GM18951 (cell line): ENCODE measurements at regions not wholly inside any gene's neighbourhood (a gene's known extent, or its start where the extent isn't known, plus 50 kb on each side); places are given as distances from the start of the nearest gene placed in this dataset.
"Not testable (repeated sequence)": the region's sequence is repeated elsewhere in the genome, so short reads cannot be mapped to it uniquely, and the experiment has no call there.

Source experiments
- POLR2A ChIP-seq: IDR thresholded peaks from 4 replicates; pipeline ENCODE4 v1.6.1; 2011; ENCODE audit warnings: mild to moderate bottlenecking; ENCODE audit not compliant: insufficient read length, insufficient read depth; ENCODE audit errors: extremely low read depth
- in situ Hi-C: fragments of 300-500 bp; cut with MboI; formaldehyde crosslinking; loops from one replicate; pipeline ENCODE4 v1.12.0; 2022; ENCODE audit warnings: low sequenced_read_pairs, mixed read lengths, inconsistent platforms; ENCODE audit not compliant: unreplicated experiment

DNA sequence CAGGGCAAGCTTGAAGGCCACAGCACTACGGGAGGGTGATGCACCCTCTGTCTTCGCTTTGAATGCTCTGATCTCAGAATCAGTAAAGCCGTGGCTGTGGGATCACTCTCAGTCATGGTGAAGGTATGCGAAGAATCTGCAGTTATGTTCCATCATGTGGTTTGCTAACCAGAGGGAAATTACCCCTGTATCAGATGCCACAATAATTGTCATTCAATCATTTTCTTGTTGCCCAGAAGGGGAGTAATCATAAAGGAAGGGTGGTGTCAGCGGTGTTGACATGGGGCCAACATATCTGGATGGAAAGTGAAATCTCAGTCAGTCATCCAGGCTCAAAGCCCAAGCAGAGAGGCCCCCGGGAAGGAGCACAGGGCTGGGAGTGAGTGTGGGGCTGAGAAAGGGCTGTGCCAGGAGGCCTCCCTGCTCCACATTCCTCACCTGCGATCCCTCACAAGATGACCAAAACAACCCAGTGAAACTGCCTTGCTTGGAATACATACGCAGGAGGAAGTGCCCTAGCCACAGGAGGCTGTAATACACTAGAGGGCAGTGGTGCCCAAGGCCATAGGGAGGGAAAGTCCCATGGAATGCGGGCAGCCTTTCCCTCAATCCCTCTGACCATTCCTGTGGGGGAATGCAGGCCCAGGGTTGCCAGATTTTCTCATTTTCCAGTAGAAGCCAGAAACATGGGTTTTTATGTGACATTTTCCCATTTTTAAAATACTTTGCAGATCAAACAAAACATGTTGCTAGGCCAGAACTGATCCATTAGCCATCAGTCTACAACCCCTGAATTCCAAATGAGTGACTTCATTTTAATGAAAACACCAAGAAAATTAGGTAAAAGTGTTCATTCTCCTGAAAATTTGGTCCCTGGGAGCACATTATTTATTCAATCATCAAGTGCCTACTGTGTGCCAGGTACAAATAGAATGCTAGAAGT is 95.7 kb upstream of the VANGL1 start:
- in situ Hi-C loops, result no loop called here

DNA sequence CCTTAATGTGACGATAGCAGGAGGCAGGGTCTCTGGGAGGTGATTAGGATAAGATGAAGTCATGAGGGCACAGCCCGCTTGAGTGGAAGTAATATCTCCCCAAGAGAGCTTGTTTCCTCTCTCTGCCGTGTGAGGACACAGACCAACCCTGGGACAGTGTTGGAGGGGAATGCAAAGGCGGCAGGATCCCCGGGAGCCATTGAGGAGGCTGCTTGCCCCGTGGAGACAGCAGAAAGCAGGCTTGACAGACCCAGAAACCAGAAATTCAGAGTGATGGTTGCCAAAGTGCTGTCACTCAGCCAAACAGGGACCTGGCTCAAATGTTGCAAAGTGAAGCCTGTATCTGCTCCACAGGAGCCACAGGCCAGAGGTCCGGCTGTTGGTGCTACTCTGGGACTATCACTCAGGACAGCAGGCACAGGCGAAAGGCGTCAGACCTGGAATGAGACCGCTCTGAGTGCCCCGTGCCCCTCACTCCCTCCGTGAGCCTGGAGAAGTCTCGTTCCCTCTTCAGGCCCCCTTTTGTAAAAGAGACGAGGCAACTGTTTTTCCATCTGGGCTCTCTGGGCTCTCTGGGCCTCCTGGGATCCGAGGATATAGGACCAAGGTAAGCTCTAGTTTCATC is 96.6 kb upstream of the VANGL1 start:
- no peak for TF ChIP-seq POLR2A
- in situ Hi-C loops, result no loop called here

More for the DNA sequence above, 95.7 kb upstream of the VANGL1 start:
- TF ChIP-seq POLR2A, result no peak

DNA sequence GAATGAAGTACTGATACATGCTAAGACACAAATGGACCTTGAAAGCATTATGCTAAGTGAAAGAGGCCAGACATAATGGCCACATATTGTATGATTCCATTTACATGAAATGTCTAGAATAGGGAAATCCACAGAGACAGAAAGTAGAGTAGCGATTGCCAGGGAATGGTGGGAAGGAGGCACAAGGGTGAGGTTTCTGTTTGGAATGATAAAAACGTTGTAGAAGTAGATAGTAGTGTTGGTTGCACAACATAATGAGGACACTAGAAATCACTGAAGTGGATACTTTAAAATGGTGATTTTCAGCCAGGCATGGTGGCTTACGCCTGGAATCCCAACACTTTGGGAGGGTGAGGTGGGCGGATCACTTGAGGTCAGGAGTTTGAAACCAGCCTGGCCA is 97.6 kb upstream of the VANGL1 start:
- TF ChIP-seq POLR2A, result no peak
- in situ Hi-C loops, result no loop called here

DNA sequence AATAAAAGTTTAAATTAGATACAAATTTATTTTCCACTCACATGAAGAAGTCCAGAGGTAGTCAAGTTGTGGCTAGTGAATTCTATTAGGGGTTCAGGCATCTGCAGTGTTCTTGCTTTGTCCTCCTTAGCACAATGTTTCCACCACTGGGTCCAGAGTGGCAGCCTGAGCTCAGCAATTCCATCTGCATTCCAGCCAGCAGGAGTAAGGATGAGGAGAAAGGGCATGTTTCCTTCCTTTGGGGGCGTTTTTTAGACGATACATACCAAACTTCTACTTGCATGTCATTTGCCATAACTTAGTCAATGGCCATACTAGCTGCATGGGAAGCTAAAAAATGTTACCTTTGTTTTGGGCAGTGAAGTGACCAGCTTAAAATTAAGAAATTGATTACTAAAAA is 98.5 kb upstream of the VANGL1 start:
- no peak for TF ChIP-seq POLR2A
- in situ Hi-C loops, result no loop called here

DNA sequence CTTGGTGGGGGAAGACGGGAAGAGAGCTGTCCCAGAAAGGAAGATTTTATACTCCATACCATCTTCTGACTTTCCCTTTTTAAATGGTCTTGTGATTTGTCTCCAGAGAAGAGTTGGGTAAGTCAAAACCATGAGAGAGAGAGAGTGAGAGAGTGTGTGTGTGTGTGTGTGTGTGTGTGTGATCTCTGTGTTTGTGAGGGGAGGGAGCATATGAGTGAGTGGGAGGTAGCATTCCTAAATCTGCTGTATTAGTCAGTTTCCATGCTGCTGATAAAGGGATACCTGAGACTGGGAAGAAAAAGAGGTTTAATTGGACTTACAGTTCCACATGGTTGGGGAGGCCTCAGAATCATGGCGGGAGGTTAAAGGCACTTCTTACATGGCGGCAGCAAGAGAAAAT is 102.0 kb upstream of the VANGL1 start:
- in situ Hi-C loops, result no loop called here
- no peak for TF ChIP-seq POLR2A

DNA sequence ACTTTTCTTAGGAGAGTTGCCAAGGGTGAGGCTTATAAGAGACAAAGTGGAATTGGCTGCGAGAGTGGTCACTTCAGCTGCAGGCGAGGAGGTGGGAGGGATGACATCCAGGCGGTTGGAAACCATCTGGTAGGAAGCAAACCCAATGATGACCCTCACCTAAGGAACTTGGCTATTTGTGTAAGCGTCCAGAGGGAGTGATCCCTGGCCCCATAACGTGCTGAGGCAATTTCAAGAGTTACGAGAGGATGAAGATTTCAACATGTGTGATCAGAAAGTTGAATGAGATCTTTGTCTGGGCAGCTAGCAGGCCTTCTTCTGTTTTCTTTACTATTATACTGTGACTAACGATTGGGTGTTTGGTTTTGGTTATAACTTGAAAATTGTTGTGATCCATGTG is 102.7 kb upstream of the VANGL1 start:
- no peak for TF ChIP-seq POLR2A
- in situ Hi-C loops, result no loop called here

DNA sequence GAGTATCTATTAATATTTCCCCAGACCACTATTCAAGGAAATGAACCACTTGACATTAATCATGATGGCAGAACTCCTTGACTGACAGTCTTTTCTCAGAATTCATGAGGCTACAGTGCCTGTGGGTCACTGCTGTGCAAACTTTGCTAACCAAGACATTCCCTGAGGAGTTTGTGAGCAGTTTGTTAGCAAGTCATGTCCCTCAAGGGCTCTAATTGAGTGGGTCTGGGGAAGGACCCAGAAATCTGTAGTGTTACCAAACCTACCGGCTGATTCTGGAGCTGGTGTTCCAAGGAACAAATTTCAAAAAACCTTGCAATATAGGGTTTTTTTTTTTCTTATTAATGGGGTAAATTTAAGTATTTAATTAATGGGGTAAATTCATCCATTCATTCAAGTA is 103.2 kb upstream of the VANGL1 start:
- in situ Hi-C loops, result no loop called here
- no peak for TF ChIP-seq POLR2A

DNA sequence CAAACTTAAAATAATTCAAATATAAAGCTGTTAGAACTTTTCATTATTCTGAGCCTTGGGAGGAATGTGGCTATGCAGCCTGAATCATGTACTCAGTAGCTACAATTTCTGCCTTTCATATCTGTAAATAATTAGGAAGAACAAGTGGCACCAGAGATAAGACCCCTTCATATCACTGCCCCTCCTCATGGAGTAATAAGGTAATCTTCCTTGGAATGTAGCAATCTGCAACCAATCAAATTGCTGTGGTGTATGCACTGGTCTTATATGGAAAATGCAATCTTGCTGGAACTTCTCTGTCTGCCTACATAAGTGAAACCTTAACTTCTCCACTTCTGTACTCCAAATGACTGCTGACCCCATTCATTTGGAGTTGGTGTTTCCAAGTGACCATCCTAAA is 104.4 kb upstream of the VANGL1 start:
- in situ Hi-C loops, result no loop called here
- TF ChIP-seq POLR2A, result no peak

DNA sequence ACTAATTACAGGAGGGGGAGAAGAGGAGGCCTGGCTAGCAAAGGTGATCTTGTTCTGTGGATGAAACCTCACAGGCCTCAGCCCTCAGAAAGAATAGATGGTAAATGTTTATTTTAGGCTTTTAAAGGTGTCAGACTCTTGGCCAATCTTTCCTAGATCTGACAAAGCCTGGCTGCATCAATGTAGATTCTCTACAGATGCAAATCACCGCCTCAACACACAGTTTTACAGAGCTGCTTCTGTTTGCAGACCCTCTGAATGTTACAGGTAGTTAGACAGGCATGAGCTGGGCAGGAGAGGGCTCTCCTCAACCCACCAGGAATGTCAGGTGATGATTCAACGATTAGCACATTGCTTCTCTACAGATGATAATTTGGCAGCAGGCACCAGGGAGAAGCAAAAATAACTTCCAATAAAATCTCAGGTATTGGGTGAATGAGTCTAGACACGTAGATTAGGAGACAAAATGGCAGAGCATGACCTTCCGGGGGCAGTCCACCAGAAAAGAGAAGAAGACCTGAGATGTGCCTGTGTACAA is 105.4 kb upstream of the VANGL1 start:
- TF ChIP-seq POLR2A, result no peak
- in situ Hi-C loops, result no loop called here

DNA sequence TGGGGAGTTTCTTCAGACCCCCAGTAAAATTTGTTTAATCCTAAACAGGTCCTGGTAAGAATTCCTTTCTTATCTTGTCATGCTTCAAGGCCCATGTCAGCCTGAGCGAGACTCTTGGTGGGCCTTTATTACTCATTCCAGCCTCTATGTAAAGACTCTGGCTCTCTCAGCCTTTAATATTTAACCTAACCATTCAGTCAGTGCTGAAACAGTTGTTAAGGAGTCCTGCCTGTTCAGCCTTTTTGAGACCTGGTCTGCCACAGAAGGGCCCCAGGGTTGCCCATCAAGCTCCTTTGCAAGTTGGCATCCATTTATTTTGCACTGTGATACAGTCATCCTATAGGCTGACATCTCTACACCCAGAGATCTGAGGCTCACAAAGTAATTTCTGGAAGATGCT is 107.7 kb upstream of the VANGL1 start:
- in situ Hi-C loops, result no loop called here
- no peak for TF ChIP-seq POLR2A

DNA sequence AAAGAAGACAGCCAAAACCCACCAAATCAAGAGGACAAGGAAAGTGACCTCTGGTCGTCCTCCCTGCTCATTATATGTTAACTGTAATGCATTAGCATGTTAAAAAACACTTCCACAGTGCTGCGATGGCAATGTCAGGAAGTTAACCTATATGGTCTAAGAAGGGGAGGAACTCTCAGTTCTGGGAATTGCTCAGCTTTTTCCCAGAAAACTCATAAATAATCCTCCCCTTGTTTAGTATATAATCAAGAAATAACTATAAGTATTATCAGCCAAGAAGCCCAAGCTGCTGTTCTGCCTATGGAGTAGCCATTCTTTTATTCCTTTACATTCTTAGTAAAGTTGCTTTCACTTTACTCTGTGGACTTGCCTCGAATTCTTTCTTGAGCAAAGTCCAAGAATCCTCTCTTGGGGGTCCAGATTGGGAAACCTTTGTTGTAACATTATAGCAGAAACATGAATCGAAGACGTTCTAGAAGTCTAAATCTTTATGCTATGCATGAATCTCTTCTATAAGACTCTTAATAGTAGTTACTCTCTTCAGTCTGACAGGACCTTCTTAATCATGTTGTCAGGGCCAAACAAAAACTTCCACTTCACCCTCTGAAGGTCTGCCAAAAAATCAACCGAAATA is 110.0 kb upstream of the VANGL1 start:
- in situ Hi-C loops, result no loop called here

DNA sequence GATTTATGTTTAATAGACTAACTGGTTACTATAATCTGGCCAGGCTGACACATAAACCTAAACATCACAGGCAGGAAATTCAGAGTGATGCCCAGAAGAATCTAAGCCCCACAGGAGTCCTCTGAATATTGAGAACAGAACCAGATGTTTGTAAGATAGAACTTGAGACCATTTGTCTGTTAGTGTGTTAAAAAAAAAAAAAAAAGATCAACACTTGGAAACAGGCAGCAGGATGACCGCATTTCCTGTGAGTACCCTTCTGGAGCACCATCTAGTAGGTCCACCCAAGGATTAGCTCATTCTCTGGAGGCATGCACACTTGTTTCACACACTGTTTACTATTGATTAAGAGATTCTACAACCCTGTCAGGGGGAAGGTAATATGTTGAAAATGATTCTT is 111.4 kb upstream of the VANGL1 start:
- in situ Hi-C loops, result no loop called here
- no peak for TF ChIP-seq POLR2A

More for the DNA sequence above, 110.0 kb upstream of the VANGL1 start:
- no peak for TF ChIP-seq POLR2A

DNA sequence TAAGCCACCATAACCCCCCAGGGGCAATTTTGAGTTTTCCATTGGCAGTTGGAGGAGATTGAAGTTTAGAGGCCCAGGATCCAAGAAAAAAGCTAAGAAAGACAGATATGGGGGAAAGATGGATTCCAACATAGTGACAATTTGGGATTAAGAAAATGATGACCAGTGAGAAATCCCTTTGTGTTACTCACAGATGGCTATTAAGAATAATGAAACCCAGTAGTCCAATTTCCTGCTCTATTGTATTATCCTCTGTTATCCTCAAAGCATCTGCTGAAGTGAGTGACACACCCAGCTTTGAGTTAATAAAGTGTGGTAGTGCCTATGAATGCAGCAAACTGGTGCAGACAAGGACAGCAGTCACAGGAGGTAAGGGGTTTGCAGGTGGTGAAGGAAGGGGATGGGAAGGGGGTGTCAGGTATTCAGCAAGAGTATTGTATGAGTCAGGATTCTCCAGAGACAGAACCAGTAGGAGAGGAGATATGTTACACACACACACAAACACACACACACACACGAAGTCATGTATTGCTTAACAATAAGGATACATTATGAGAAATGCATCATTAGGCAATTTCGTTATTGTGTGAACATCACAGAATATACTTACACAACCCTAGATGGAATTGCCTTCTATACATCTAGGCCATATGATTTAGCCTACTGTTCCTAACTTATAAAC is 112.4 kb upstream of the VANGL1 start:
- in situ Hi-C loops, result no loop called here
- TF ChIP-seq POLR2A, result no peak

DNA sequence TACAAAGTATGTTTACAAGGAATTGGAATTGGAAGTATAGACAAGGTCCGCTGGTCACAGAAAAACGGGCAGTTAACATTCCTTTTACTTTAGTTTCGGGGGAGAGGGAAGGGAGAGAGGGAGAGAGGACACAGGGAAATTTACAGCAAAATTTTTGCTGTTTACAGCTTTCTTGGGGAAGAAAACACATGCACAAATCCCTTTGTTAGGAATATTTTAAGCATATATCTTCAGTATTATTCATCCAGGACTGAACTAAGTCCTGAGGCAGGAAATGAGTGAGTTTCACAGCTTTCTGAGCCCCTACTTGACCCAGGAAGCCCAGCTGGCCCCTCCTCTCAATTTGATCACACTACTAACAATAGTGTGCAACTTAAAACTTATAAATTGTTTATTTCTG is 113.4 kb upstream of the VANGL1 start:
- in situ Hi-C loops, result not testable (repeated sequence)
